ENCODE measurements at regions not wholly inside any gene's neighbourhood (a gene's known extent, or its start where the extent isn't known, plus 50 kb on each side); places are given as distances from the start of the nearest gene placed in this dataset.

DNA sequence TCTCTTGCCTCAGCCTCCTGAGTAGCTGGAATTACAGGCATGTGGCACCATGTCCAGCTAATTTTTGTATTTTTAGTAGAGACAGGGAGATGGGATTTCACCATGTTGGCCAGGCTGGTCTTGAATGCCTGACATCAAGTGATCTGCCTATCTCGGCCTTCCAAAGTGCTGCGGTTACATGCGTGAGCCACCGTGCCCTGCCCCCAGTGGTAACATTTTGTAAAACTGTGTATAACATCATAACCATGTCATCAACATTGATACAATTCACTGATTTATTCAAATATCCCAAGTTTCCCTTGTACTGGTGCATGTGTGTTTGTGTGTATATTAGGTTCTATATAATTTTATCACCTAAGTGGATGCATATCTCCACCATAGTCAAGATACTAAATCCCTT is 70.0 kb downstream of the PDCL3 start:
- TF ChIP-seq, protein P1, sequence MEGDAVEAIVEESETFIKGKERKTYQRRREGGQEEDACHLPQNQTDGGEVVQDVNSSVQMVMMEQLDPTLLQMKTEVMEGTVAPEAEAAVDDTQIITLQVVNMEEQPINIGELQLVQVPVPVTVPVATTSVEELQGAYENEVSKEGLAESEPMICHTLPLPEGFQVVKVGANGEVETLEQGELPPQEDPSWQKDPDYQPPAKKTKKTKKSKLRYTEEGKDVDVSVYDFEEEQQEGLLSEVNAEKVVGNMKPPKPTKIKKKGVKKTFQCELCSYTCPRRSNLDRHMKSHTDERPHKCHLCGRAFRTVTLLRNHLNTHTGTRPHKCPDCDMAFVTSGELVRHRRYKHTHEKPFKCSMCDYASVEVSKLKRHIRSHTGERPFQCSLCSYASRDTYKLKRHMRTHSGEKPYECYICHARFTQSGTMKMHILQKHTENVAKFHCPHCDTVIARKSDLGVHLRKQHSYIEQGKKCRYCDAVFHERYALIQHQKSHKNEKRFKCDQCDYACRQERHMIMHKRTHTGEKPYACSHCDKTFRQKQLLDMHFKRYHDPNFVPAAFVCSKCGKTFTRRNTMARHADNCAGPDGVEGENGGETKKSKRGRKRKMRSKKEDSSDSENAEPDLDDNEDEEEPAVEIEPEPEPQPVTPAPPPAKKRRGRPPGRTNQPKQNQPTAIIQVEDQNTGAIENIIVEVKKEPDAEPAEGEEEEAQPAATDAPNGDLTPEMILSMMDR (IDR thresholded peaks at IDR 0.05; ENCODE audit: low read length): no peak
- TF ChIP-seq EZH2 (optimal IDR thresholded peaks at IDR 0.05; ENCODE audit: low read depth, low read length) (no peak), EZH2phosphoT487 (IDR thresholded peaks at IDR 0.05; ENCODE audit: low read length) (no peak)

Measured in MM.1S (cell line).